ENCODE measurements at regions not wholly inside any gene's neighbourhood (a gene's known extent, or its start where the extent isn't known, plus 50 kb on each side); places are given as distances from the start of the nearest gene placed in this dataset.

GRCh38 chr3:482479-482878 is 285.9 kb downstream of the CHL1 start (continued):
- TF ChIP-seq EP300 (IDR thresholded peaks at IDR 0.05; ENCODE audit: borderline replicate concordance in 1 of 2, control insufficient read depth in 1 of 2, low read depth in 2 of 2, low read length in 2 of 2) = no peak
- TF ChIP-seq, protein P1, sequence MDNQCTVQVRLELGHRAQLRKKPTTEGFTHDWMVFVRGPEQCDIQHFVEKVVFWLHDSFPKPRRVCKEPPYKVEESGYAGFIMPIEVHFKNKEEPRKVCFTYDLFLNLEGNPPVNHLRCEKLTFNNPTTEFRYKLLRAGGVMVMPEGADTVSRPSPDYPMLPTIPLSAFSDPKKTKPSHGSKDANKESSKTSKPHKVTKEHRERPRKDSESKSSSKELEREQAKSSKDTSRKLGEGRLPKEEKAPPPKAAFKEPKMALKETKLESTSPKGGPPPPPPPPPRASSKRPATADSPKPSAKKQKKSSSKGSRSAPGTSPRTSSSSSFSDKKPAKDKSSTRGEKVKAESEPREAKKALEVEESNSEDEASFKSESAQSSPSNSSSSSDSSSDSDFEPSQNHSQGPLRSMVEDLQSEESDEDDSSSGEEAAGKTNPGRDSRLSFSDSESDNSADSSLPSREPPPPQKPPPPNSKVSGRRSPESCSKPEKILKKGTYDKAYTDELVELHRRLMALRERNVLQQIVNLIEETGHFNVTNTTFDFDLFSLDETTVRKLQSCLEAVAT (IDR thresholded peaks at IDR 0.05) = no peak

DNA sequence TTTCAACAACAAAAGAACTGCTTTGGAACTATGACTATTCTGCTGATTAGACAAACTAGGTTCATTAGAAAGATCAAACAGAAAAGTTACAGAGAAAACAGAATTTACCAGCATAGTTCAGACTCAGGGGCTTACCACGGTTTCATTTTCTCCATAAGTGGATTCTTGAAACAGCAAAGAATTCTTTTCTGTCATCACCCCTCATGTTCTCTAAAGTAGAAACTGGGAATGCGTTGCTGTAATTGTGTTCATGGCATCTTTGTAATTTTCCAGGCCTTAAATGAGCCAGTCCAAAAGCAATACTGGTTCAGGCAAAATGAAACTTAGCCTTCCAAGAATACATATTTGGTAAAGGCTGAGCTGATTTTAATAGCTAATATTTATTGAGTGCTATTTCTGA is 287.8 kb downstream of the CHL1 start:
- no peak for FAIRE-seq
- Histone ChIP-seq H3K27ac (ENCODE audit: control insufficient read depth, insufficient read depth) (no peak overlapping the region), H3K36me3 (ENCODE audit: control insufficient read depth in 2 of 2, insufficient read depth in 2 of 2, low read length in 1 of 2) (no peaks in the 10 kb centered on the region), H2AFZ (ENCODE audit: control insufficient read depth, low read depth, low read length) (no peak overlapping the region), H3K9me3 (replicated peaks; ENCODE audit: control insufficient read depth, insufficient read depth, low read length) (no peaks in the 10 kb centered on the region), H3K27me3 (replicated peaks in 1 of 2; ENCODE audit: control insufficient read depth in 2 of 2, insufficient read depth in 2 of 2, low read length in 1 of 2) (no peaks in the 10 kb centered on the region), H4K20me1 (ENCODE audit: control insufficient read depth, insufficient read depth) (no peaks in the 10 kb centered on the region), H3K4me2 (ENCODE audit: control insufficient read depth, insufficient read depth) (no peak overlapping the region), H3K4me3 (no peak overlapping the region), H3K9ac (ENCODE audit: control insufficient read depth, insufficient read depth, low read length) (no peak overlapping the region), H3K4me1 (ENCODE audit: control insufficient read depth, insufficient read depth, low read length) (no peaks in the 10 kb centered on the region), H3K79me2 (ENCODE audit: control insufficient read depth, insufficient read depth, low read length) (no peaks in the 10 kb centered on the region)
- in situ Hi-C loops (cut with MboI) (no loop called here), intact Hi-C loops (cut with micrococcal nuclease; ENCODE audit: unreplicated experiment) (no loop called here)
- ChIA-PET SMC1A (ENCODE audit: uncharacterized antibody, unreplicated experiment) (interaction anchor here (0.7 to 0.8 kb wide), 3 partner anchors 18 to 147 kb away, joined by 3 to 4 read pairs (median 4); no protein-coding TSS in a partner anchor), RAD21 (ENCODE audit: unreplicated experiment) (interaction anchor here (0.7 kb wide), 1 partner anchor 16 kb away, joined by 3 read pairs; no protein-coding TSS in a partner anchor), POLR2A (no interaction called here), CTCF (interaction anchor here (0.8 to 0.9 kb wide), 2 partner anchors 17 to 71 kb away, joined by 3 read pairs; no protein-coding TSS in a partner anchor)
- WGBS (ENCODE audit: insufficient coverage, insufficient replicate concordance, low lambda C conversion rate, missing lambda C conversion rate) = 0% methylated on average over 2 of the region's 2 CpGs
- no TSS peak for BruUV-seq (replicated peaks)
- no peak for DNase-seq (ENCODE audit: low read depth, low spot score)
- no peak for ATAC-seq
- TF ChIP-seq KLF5 (IDR thresholded peaks at IDR 0.05; ENCODE audit: partially characterized antibody) (no peak), CHD1 (IDR thresholded peaks at IDR 0.05; ENCODE audit: low read depth, low read length) (no peak), ZZZ3 (IDR thresholded peaks at IDR 0.05; ENCODE audit: control insufficient read depth, insufficient read length, low read depth) (no peak), ZBED1 (IDR thresholded peaks at IDR 0.05; ENCODE audit: borderline replicate concordance) (no peak), BHLHE40 (IDR thresholded peaks at IDR 0.05; ENCODE audit: borderline replicate concordance in 1 of 2, low read depth in 2 of 2, low read length in 1 of 2) (no peak), SMAD1 (IDR thresholded peaks at IDR 0.05; ENCODE audit: low read depth, partially characterized antibody) (no peak), ZBTB40 (IDR thresholded peaks at IDR 0.05; ENCODE audit: borderline replicate concordance) (no peak), BMI1 (IDR thresholded peaks at IDR 0.05; ENCODE audit: borderline replicate concordance) (no peak), STAT1 (conservative IDR thresholded peaks at IDR 0.05) (no peak)

Measured in GM12878 (cell line).